ENCODE measurements at regions not wholly inside any gene's neighbourhood (a gene's known extent, or its start where the extent isn't known, plus 50 kb on each side); places are given as distances from the start of the nearest gene placed in this dataset.

- TF ChIP-seq CTCF (conservative IDR thresholded peaks at IDR 0.05; ENCODE audit: low read depth, low read length) (no peak), EZH2 (IDR thresholded peaks at IDR 0.05; ENCODE audit: low read length, unreplicated experiment) (no peak), EZH2phosphoT487 (IDR thresholded peaks at IDR 0.05; ENCODE audit: borderline replicate concordance, low read length) (no peak)
Measured at GRCh38 chr18:51731070-51731469, 533.6 kb upstream of the MEX3C start.
